ENCODE measurements at regions not wholly inside any gene's neighbourhood (a gene's known extent, or its start where the extent isn't known, plus 50 kb on each side); places are given as distances from the start of the nearest gene placed in this dataset.
"Not testable (repeated sequence)": the region's sequence is repeated elsewhere in the genome, so short reads cannot be mapped to it uniquely, and the experiment has no call there.

DNA sequence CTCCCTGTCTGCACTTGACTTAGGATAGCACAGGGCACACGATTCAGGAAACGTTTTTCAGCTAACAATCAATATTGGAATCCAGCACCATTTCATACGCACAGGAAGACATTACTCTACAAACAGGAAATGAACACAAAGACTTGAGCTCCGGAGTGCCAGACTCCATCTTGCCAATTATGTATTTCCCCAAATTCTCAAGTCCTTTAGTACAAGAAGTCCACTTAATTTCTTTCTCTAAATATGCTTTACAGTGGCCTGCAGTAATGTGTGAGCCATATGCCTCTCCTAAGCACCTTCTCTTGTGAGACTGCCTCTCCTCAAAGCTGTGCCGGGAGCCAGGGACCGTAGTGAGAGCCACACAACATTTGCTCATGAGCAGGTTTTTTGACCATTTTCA is 168.2 kb downstream of the THBS2 start:
- POLR2A ChIA-PET (ENCODE audit: low non-redundant PET) = no interaction called here

DNA sequence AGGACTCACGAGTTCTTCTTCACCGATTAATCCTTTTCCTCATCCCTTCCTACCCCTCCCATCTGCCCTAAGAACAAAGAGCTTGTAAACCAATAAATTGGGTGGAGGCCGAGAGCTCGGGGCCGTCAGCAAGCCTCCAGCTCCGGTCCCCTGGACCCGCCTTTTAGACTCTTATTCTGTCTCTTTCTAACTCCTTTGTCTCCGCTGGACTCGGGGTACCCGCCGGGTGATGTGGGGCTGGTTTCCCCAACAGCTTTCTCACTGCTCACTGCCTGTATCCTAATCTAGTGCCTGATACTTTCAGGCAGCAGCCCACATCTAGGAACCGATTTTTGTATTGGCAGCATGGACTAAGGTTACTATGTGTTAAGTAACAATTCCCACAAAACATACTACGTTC is 169.1 kb downstream of the THBS2 start:
- POLR2A ChIA-PET (ENCODE audit: low non-redundant PET); DNase-seq (ENCODE audit: low spot score): not testable (repeated sequence)
- CTCF ChIA-PET = interaction anchor here (0.6 kb wide), 1 partner anchor 411 kb away, joined by 6 read pairs; no protein-coding TSS in a partner anchor

More for the DNA sequence above, 168.2 kb downstream of the THBS2 start:
- CTCF ChIA-PET = no interaction called here
- DNase-seq (ENCODE audit: low spot score) = no peak
- H3K27ac ChIP-seq = no peak overlapping the region
- TF ChIP-seq, protein P1, sequence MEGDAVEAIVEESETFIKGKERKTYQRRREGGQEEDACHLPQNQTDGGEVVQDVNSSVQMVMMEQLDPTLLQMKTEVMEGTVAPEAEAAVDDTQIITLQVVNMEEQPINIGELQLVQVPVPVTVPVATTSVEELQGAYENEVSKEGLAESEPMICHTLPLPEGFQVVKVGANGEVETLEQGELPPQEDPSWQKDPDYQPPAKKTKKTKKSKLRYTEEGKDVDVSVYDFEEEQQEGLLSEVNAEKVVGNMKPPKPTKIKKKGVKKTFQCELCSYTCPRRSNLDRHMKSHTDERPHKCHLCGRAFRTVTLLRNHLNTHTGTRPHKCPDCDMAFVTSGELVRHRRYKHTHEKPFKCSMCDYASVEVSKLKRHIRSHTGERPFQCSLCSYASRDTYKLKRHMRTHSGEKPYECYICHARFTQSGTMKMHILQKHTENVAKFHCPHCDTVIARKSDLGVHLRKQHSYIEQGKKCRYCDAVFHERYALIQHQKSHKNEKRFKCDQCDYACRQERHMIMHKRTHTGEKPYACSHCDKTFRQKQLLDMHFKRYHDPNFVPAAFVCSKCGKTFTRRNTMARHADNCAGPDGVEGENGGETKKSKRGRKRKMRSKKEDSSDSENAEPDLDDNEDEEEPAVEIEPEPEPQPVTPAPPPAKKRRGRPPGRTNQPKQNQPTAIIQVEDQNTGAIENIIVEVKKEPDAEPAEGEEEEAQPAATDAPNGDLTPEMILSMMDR (conservative IDR thresholded peaks at IDR 0.05; ENCODE audit: low read depth) = no peak

DNA sequence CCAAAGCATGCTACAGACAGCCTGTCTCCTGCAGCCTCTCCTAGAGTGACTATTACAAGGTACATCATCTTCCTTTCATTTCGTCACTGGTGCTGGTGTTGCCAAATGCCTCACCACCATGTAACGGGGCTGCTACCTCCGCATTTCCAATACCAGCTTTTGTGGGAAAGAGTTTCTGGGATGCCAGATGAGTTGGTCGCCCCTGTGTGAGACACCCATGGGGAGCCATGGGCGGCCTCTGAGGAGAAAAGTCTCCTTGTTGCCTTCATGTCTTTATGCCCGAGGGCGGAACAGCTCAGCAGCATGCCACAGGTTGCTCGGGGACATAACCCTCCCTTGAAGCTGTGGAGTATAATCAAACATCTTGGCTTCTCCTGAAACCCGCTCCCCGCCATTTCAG is 169.6 kb downstream of the THBS2 start:
- DNase-seq (ENCODE audit: low spot score) = no peak
- no peak overlapping the region for H3K27ac ChIP-seq
- ChIA-PET POLR2A (ENCODE audit: low non-redundant PET) (no interaction called here), CTCF (no interaction called here)
- TF ChIP-seq, protein P1 (conservative IDR thresholded peaks at IDR 0.05; ENCODE audit: low read depth) = no peak

More for the DNA sequence above, 169.1 kb downstream of the THBS2 start:
- H3K27ac ChIP-seq = not testable (repeated sequence)

DNA sequence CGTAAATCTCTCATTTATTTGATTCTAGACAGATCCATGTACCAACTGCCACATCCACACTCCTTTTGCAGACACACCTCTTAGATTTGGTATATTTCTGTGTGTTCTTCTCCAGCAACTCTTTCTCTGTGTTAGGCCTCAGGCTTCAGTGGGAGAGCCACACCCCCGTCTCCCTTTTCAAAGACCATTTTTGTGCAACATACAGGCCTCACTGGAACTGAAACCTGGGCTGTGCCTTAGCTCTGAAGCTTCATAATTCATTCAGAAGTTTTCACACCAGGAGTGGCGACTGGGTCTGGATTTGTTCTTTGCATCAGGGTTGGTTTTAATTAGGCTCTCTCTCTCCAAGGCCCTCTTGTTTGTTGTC is 170.2 kb downstream of the THBS2 start:
- H3K27ac ChIP-seq = no peak overlapping the region
- TF ChIP-seq, protein P1 (conservative IDR thresholded peaks at IDR 0.05; ENCODE audit: low read depth) = no peak
- ChIA-PET CTCF (no interaction called here), POLR2A (ENCODE audit: low non-redundant PET) (no interaction called here)
- no peak for DNase-seq (ENCODE audit: low spot score)

GRCh38 chr6:169082817-169083507 is 170.7 kb downstream of the THBS2 start:
- no peak overlapping the region for H3K27ac ChIP-seq
- TF ChIP-seq, protein P1 (conservative IDR thresholded peaks at IDR 0.05; ENCODE audit: low read depth) = no peak
- ChIA-PET POLR2A (ENCODE audit: low non-redundant PET) (no interaction called here), CTCF (no interaction called here)
- DNase-seq (ENCODE audit: low spot score) = no peak

- ChIA-PET CTCF (no interaction called here), POLR2A (ENCODE audit: low non-redundant PET) (no interaction called here)
- DNase-seq (ENCODE audit: low spot score) = no peak
- no peak overlapping the region for H3K27ac ChIP-seq
- TF ChIP-seq, protein P1 (conservative IDR thresholded peaks at IDR 0.05; ENCODE audit: low read depth) = no peak
Observed at GRCh38 chr6:169082093-169082492, 171.6 kb downstream of the THBS2 start.

GRCh38 chr6:169081248-169081647 is 172.4 kb downstream of the THBS2 start:
- TF ChIP-seq, protein P1 (conservative IDR thresholded peaks at IDR 0.05; ENCODE audit: low read depth) = no peak
- POLR2A ChIA-PET (ENCODE audit: low non-redundant PET) = no interaction called here
- CTCF ChIA-PET = no interaction called here

More at GRCh38 chr6:169081248-169081647, 172.4 kb downstream of the THBS2 start:
- H3K27ac ChIP-seq = no peak overlapping the region
- no peak for DNase-seq (ENCODE audit: low spot score)
